Heart left ventricle (tissue), 16 donors: ENCODE measurements at regions not wholly inside any gene's neighbourhood (a gene's known extent, or its start where the extent isn't known, plus 50 kb on each side); places are given as distances from the start of the nearest gene placed in this dataset.

Experiments used
- ATAC-seq, 4 donors: fragments of 200-7000 bp; cut with Tn5 transposase; one replicate each; pipeline ENCODE4 v1.9.1; 2020 to 2022; ENCODE audit warnings: moderate library complexity in 4 of 4, mild to moderate bottlenecking in 3 of 4, moderate number of reproducible peaks in 1 of 4
- DNase-seq, 5 donors: peaks; one replicate each; pipeline ENCODE4 v3.0.0-alpha.2; 2020
- H3K27ac ChIP-seq, 12 donors: fragments of 200-600 bp; sonication (generic) in 4 of 12; one replicate each; pipeline versions ENCODE4 v1.5.0 to v1.8.0; 2016 to 2022; ENCODE audit warnings: mild to moderate bottlenecking in 2 of 12
- H3K27me3 ChIP-seq, 9 donors: fragments of 200-600 bp; sonication (generic) in 2 of 9; one replicate each; pipeline versions ENCODE4 v1.5.1 to v1.8.0; 2016 to 2022; ENCODE audit warnings: mild to moderate bottlenecking in 3 of 9
- H3K36me3 ChIP-seq, 9 donors: fragments of 200-600 bp; sonication (generic) in 2 of 9; one replicate each; pipeline versions ENCODE4 v1.5.0 to v1.8.0; 2018 to 2022; ENCODE audit warnings: mild to moderate bottlenecking in 2 of 9
- H3K4me1 ChIP-seq, 12 donors: fragments of 200-600 bp; sonication (generic) in 4 of 12; one replicate each; pipeline versions ENCODE4 v1.5.0 to v1.8.0; 2016 to 2022; ENCODE audit warnings: mild to moderate bottlenecking in 3 of 12
- H3K4me3 ChIP-seq, 12 donors: fragments of 200-600 bp; sonication (generic) in 4 of 12; one replicate each; pipeline versions ENCODE4 v1.5.0 to v1.8.0; 2017 to 2022; ENCODE audit warnings: mild to moderate bottlenecking in 9 of 12, moderate library complexity in 4 of 12
- H3K9me3 ChIP-seq, 12 donors: fragments of 200-600 bp; sonication (generic) in 4 of 12; one replicate each; pipeline versions ENCODE4 v1.5.0 to v1.8.0; 2016 to 2022; ENCODE audit warnings: mild to moderate bottlenecking in 1 of 12
- POLR2A ChIP-seq, 2 donors: fragments of 450-650 bp; IDR thresholded peaks; one replicate each; pipeline ENCODE4 v1.6.1; 2017; ENCODE audit warnings: antibody characterized with exemption in 2 of 2, mild to moderate bottlenecking in 2 of 2, moderate library complexity in 2 of 2
- WGBS, 4 donors: extraction: QIAGEN DNeasy Blood & Tissue Kit in 2 of 4; methylation state at CpG; one replicate each; pipeline versions ENCODE4 v1.1.5 to v1.1.7; 2013 to 2018; 5-methylcytosine and 5-hydroxymethylcytosine counted together
- intact Hi-C, 10 donors: fragments of 100-400 bp; cut with DNase I; formaldehyde crosslinking; loops; one replicate each; pipeline versions ENCODE4 v1.11.1 to v1.14.2; 2022
- TF ChIP-seq, protein P1 (sequence below), 12 donors: fragments of 200-600 bp; sonication (generic) in 4 of 12; IDR thresholded peaks; one replicate each; pipeline versions ENCODE4 v1.5.0 to v1.8.0; 2018 to 2022; ENCODE audit warnings: antibody characterized with exemption in 12 of 12, mild to moderate bottlenecking in 5 of 12
- donor health status: ischemic (EF 13 %, LVEDD 7.1; RV severe dilation, severe dysfunction).
- donor health status: healthy with polysubstance abuse.
- donor health status: DM: no; HTN: yes; CAD: no.
- donor health status: DM: no; HTN: no; CAD: no.
- donor health status: ischemic (EF 25% LVEDD 6.9; RV normal size, moderate dysfunction).
- donor health status: ischemic (EF 25% LVEDD 5.7; RV mildly dilated, moderate dysfunction).
- donor health status: healthy.
- donor health status: DM: yes; HTN: yes; CAD: no.
- donor health status: ischemic (EF 35%, LVEDD 5.7; RV mildly dilated, moderate dysfunction).
- donor health status: nonischemic (EF 11% LVEDD 7.7; RV severe dilation, severe dysfunction).
- donor health status: DM: yes; HTN: yes; CAD: no.
- donor health status: PGD.
- donor health status: ischemic (EF 29% LVEDD 5.4; RV normal size, mild dysfunction).
- donor health status: nonischemic (EF 23%, LVEDD 6.1; RV moderate dilation, normal function).

DNA sequence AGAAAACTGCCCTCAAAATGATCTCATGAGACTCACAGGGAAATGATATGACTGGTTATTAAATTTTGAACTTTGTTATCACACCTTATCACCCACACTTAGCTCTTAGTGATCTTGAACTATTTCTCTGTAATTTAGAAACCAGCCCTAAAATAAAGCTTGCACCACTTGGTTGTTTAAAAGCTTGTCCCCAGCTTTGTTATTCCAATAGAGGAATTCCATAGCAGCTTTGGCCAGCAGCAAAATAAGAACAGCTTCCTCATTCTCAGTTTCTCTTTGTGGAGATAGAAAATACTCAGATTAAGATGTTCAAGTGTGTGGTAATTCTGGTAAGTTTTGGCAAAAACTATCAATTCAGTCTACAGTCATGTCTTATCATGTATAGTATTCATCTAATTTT lies 54.4 kb upstream of the CCDC68 start:
- intact Hi-C loops: no loop called here
- H3K4me3 ChIP-seq: no peak overlapping the region
- H3K27ac ChIP-seq: no peak overlapping the region
- no peaks in the 10 kb centered on the region for H3K27me3 ChIP-seq
- H3K9me3 ChIP-seq: no peaks in the 10 kb centered on the region
- ATAC-seq (no peak), DNase-seq (no peak)
- no peaks in the 10 kb centered on the region for H3K4me1 ChIP-seq
- TF ChIP-seq, protein P1, sequence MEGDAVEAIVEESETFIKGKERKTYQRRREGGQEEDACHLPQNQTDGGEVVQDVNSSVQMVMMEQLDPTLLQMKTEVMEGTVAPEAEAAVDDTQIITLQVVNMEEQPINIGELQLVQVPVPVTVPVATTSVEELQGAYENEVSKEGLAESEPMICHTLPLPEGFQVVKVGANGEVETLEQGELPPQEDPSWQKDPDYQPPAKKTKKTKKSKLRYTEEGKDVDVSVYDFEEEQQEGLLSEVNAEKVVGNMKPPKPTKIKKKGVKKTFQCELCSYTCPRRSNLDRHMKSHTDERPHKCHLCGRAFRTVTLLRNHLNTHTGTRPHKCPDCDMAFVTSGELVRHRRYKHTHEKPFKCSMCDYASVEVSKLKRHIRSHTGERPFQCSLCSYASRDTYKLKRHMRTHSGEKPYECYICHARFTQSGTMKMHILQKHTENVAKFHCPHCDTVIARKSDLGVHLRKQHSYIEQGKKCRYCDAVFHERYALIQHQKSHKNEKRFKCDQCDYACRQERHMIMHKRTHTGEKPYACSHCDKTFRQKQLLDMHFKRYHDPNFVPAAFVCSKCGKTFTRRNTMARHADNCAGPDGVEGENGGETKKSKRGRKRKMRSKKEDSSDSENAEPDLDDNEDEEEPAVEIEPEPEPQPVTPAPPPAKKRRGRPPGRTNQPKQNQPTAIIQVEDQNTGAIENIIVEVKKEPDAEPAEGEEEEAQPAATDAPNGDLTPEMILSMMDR (IDR thresholded peaks at IDR 0.05): no peak
- no peak for TF ChIP-seq POLR2A (IDR thresholded peaks at IDR 0.05)
- no peaks in the 10 kb centered on the region for H3K36me3 ChIP-seq

DNA sequence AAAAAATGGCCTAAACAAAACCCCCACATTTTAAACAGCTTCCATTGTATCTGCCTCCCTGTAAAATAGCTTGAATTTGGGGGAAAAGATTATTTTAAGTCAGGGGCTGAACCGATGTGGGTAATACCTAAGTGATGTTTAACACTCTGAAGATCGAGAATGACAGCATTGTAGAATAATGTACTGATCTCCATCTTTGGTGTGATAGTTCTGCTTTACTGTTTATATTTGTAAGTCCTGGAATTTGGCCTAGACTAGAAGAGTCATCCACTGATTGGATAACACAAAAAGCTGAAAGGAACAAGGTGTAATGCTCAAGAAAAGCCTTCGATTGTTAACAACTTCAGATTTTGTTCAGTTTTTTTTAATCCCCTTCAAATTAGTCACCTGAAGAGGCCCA lies 53.8 kb upstream of the CCDC68 start:
- no peaks in the 10 kb centered on the region for H3K27me3 ChIP-seq
- 92 to 95% (median 93%) methylated on average over 3 of the region's 3 CpGs for WGBS, 4 donors
- no peaks in the 10 kb centered on the region for H3K4me1 ChIP-seq
- TF ChIP-seq POLR2A (IDR thresholded peaks at IDR 0.05): no peak
- TF ChIP-seq, protein P1 (IDR thresholded peaks at IDR 0.05): no peak
- intact Hi-C loops: no loop called here
- no peak overlapping the region for H3K27ac ChIP-seq
- no peaks in the 10 kb centered on the region for H3K36me3 ChIP-seq
- no peak for DNase-seq
- no peak for ATAC-seq
- no peaks in the 10 kb centered on the region for H3K9me3 ChIP-seq
- H3K4me3 ChIP-seq: no peak overlapping the region

- 80 to 88% (median 83%) methylated on average over 7 of the region's 7 CpGs for WGBS, 4 donors
- Histone ChIP-seq H3K4me1 (no peaks in the 10 kb centered on the region), H3K9me3 (no peaks in the 10 kb centered on the region), H3K4me3 (no peak overlapping the region), H3K36me3 (no peaks in the 10 kb centered on the region), H3K27me3 (no peaks in the 10 kb centered on the region), H3K27ac (no peak overlapping the region)
- intact Hi-C loops: no loop called here
- DNase-seq (no peak), ATAC-seq (no peak)
- TF ChIP-seq POLR2A (IDR thresholded peaks at IDR 0.05): no peak
- TF ChIP-seq, protein P1 (IDR thresholded peaks at IDR 0.05): no peak
These were observed 52.7 kb upstream of the CCDC68 start for GRCh38 chr18:55012008-55012407.
